Activated CD8-positive, alpha-beta memory T cell treated with anti-CD3 and anti-CD28 coated beads for 24 hours (primary cell): ENCODE measurements at regions not wholly inside any gene's neighbourhood (a gene's known extent, or its start where the extent isn't known, plus 50 kb on each side); places are given as distances from the start of the nearest gene placed in this dataset.

ENCODE experiments used
- DNase-seq: peaks from one replicate; pipeline ENCODE4 v3.0.0-alpha.2; 2020

DNA sequence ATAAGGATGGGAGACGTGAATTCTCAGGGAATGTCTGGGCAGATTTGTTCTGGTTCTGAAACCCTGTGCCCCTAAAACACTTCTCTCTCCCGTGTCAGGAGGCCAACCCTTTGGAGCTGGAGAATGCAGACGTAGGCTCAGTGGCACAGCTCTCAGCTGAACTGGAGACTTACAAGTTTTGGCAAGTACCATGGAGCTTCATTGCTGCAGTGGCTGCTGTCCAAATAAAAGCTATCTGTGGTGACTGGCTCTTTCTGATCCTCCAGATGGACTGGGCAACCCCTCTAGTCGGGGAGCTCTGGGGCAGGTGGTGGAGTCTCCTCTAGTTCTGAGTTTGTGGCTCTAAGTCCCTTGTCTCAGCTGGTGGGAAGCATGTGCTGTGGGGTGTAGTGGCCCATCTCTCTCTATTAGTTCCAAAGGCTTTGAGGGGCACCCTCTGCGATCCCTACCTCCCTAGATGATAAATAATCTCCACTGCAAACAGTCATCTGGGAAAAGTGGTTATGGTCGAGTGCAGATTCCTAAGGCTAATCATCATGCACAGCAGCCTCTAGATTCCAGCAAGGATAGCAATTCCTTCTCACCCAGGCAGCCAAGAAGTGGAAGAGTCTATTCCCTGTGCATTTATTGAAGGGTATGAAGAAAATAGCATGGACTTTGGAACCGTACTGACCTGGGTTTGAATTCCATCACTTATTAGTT lies 204.2 kb upstream of the KLF4 start:
- DNase-seq: no peak

DNA sequence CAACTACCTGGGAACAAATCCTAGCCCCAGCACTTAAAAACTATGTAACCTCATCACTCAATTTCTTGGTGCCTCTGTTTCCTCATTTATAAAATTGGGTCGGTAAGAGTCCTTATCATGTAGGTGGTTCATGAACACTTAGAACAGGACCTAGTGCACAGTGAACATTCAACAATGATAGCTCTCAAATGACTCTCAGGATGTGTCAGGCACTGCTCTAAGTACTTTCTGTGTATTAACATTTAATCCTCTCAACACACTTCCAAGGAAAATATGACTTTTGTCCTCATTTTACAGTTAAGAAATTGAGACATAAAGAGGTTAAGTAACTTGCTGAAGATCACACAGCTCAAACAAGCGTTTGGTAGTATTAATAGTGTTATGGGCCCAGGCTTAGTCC lies 202.1 kb upstream of the KLF4 start:
- no peak for DNase-seq

DNA sequence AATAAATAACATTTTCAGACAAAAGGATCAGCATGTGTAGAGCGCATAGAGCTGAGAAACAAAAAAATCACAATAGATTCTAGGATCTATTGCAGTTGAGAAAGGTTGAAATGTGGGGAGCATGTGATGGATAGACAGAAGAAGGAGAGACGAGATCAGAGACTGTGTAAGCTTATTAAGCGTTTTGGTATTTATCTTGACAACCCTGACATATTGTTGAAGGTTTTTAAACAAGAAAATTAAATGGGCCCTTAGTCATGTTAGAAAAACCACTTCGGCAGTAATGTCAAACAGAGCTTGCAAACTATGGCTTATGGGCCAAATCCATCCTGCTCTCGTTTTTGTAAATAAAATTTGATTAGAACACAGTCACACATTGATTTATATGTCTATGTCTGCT lies 200.5 kb upstream of the KLF4 start:
- no peak for DNase-seq

DNA sequence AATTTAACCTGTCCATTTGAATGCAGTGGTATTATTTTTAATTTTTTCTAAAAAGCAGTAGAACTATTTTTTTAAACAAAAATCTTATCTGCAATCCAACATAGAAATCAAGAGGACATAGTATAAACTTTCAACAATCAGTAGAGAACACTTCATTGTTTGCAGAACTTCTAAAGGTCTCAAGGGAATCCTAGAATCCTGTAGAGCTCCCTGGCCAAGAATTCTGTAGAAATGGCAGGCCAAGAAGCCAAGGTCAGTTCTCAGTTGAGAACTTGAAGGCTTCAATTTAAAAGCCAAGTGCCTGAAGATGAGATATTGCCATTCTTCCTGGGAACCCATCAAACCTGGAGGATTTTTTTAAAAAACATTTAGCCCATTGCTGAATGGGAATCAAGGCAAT lies 199.2 kb upstream of the KLF4 start:
- no peak for DNase-seq

DNA sequence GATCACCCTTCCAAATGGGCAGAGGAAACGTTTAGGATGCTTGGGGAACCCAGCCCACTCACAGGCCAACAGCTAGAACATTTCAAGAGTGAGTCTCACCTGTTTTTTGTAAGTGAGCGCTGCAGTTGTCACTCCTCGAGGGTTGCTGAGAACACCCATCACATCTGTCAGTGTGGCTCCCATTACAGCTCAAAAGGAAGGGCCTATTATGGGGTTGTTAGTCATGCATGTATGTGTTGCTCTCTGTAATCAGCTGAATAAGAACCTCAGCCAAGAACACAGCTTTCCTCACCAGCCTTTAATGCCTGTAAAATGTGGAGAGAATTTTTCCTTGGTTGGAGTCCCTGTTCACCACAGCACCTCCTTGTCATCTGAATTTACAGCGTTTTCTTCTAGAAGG lies 196.3 kb upstream of the KLF4 start:
- no peak for DNase-seq

DNA sequence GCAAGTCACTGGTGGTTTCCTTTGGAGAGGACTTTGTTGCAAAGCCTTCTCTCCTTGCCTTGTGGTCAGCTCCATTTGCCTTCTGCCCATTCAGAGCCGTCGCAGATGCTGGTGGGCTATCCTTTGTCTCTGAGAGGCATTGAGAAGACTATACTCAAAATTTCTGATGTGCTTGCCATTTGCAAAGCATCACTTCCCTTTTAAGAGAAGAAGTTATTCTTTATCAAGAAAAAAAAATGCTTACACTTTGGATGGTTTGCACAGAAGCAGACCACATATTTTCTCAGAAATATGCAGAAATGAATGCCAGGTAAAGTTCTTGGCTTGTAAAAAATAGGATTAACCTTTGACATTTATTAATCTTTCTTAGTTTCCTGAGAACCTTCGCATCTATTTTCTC lies 195.8 kb upstream of the KLF4 start:
- DNase-seq: no peak

DNA sequence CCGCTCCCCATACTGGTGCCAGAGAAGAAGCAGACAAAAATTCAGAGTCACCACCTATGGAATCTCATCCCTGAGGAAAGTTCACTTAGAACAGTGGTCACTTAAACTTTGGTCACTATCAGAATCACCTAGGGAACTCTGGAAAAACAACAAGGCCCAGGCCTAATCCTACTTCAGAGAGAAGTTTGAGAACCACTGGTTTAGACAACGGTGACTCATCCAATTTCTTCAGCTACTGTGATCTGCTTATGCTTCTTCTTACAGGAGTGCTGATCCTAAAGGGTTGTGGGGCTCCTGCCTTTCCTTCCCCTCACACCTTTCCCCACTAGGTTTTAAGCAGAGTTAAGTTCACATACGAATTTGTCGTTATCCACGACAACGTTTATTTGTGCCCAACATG lies 194.7 kb upstream of the KLF4 start:
- no peak for DNase-seq

DNA sequence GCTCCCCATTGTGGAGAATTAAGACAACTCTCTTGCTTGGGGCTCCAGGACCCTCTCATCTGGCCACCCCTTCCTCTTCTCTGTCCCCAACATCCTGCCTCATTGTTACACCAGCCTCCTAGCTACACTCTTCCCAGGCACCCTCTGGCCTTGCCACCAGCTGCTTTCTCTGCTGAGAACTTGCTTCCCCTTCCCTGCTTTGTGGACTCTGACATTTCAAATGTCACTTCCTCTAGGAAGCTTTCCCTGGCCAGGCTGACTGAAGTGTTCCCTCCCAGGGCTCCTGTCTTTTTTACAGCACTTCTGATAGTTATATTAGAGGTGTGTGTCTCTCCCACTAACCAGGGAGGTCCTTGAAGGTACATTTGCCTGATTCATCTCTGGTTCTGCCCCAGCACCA lies 194.0 kb upstream of the KLF4 start:
- no peak for DNase-seq

DNA sequence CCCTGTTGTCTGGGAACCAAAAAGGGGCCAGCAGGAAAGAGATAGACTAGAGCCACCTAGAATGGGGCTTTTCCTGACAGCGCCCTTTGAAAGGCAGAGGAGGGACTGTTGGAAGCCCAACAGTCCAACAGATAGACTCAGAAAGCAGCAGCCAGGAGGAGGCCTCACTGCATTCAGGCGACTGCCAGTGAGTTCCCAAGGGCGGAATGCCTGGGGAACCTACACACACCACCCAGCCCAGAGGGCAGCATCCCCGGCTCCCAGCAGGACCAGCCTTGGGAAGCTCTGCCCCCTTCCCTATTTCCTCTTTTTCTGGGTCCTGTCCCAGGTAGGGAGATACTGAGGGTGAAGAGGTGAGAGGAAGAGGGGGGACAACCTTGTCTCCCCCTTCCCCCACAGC lies 192.4 kb upstream of the KLF4 start:
- no peak for DNase-seq

DNA sequence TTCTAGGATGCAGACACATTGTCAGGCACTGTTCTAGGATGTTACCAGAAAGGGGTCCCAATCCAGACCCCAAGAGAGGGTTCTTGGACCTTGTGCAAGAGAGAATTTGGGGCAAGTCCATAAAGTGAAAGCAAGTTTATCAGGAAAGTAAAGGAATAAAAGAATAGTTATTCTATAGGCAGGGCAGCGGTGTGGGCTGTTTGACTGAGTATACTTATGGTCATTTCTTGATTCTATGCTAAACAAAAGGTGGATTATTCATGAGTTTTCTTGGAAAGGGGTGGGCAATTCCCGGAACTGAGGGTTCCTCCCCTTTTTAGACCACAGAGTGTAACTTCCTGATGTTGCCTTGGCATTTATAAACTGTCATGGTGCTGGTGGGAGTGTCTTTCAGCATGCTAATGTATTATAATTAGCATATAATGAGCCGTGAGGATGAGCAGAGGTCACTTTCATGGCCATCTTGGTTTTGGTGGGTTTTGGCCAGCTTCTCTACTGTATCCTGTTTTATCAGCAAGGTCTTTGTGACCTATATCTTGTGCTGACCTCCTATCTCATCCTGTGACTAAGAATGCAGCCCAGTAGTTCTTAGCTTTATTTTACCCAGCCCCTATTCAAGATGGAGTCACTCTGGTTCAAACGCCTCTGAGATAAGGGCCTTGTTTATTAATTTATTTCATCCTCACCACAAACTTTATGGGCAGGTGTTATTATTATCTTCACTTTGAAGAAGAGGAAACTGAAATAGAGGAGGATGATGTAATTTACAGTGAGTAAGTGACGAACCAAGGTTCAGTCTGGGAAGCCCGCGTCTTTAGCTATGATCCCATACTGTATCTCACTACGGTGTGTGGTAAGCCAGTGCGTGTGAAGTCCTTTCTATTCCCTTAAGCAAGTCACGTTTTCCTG lies 186.0 kb upstream of the KLF4 start:
- DNase-seq: no peak

DNA sequence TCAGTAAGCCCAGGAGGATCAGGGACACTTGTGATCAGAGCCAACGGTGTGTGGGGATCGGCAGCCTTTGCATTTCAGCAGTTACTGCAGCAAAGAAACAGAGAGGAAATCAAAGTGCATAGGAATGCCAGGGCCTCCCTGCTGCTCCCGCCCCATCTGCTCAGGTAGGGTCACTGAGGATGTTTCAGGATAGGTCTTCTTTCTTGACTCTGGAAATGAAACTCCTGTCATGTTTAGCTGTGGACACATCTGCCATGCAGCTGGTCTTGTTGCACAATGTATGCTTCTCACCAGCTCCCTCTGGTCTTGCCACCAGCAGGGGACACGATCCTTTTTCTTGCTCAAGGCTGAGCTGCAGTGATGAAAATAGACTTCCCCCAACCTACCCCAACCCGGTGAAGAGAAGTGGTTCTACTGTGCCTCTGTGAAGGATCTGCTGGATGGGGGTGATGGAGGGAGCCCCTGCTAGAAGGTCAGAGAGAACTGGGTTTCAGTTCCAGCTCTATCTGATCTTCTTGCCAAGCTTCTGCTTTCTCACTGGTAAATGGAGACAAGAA lies 185.2 kb upstream of the KLF4 start:
- no peak for DNase-seq

DNA sequence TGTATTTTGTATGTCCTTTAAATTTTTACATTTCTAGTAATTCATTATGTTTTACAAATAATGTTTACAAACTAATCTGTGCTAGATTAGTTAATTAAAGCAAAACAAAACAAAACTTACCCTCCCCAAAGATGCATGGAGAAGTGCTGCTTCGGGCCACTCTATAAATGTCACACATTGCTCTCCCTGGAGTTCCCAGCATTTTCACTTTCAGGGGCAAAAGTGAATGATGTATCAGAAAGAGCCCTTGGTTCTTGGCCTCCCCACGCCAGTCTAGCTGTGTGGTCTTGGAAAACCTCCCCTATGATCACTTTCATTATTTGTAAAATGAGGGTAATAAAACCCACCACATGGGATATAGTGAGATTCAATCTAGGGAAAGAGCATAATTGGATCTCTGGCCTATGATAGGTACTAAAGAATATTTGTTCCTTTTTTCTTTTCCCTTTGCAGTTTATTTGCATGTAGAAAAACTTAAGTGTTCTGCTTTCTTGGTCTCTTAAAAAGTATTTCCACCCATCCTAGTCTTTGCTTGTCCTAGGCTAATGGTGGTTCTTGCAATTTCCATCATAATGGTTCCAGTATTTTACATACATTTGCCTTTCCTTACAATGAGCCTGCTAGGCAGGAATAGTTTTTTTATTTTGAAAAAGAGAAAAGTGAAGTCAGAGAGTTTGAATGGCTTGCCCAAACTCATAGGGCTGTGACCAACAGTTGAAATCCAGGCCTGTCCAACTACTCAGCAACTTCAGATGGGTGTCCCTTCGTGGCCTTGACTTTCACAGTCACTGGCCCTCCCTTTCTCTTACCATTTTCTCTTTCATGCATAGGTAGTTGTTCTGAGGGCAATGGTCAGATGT lies 184.5 kb upstream of the KLF4 start:
- no peak for DNase-seq

DNA sequence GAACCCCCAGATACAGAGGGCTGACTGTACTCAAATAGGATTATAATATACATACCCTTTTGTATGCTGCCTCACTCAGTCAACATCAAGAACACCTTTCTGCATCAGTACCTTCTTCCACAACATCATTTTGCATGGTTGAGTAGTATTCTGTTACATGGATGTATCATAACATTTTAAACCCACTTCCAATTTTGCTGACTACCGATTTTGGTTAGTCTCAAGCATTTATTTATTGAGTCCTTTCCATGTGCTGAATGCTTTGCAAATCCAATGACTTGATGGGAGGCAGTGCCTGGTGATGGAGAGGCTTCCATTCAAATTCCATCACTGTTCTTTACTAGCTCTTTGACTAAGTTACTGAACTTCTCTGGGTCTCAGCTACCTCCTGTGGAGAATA lies 182.0 kb upstream of the KLF4 start:
- no peak for DNase-seq

DNA sequence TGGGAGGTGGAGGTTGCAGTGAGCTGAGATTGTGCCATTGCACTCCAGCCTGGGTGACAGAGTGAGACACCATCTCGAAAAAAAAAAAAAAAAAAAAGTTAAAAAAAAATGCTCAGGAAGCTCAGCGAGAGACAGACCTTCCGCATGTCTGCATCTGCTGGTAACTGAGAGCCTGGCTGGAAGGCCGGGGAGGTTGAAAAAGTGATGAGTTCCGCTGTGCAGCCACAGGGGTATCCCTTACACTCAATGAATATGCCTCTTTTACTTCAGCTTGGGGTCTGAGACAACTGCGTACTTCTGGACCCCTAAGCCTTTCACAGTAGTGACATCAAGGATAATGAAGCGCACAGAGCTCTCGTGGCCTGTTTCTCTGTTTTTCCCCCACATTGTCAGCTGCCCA lies 179.9 kb upstream of the KLF4 start:
- no peak for DNase-seq

DNA sequence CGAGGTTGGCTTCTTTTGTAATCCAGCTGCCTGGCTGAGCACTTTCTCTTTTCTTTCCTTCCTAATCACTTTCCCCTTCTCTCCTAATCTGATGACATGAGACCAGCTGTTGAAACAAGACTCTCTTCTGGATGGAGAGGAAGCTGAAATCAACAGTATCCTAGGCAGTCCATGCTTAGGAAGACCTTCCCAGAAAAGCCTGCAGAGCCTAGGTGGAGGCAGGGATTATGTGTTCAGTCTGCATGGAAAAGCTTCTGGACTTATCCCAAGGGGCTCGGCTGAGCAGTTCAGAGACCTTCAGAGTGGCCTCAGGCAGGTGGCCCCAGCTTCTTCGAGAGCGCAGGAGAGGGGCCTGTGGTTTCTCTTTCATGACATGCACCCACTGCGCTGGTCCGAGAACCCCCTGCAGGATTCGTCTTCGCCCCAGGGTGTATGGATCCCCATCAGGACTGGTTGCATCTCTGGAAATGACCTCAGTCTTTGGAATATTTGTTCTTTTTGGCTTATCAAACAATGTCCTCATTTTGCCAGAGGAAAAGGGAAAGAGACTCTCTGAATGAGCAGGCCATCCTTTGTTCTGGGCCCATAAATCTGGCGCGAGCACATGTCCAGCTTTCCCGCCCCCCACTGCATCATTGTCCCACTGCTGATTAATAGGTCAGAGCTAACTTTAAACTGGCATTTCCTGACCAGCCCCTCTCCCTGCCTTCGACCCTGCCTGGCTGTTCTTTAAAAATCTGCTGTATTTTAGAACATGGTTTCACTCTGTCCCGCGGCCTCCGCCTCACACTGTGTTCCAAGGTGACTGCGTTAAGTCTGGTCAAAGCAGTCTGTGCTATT lies 177.9 kb upstream of the KLF4 start:
- no peak for DNase-seq

DNA sequence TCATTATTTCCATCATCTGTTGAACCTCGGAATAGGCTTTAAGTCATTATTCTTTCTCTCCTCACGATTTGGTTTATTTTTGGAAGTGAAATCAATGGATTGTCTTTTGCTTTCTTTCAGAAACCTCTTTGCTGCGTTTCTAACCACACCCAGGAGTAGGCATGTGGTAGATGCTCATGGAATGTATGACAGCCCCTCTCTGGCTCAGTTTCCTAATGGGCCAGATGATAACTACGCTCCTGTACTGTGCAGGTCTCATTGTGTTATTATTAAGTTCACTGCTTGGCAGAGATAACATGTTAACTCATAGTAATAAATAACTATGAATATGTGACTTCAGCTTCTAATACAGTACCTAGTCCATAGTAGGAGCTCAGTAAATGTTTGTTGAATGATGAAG lies 175.5 kb upstream of the KLF4 start:
- no peak for DNase-seq

DNA sequence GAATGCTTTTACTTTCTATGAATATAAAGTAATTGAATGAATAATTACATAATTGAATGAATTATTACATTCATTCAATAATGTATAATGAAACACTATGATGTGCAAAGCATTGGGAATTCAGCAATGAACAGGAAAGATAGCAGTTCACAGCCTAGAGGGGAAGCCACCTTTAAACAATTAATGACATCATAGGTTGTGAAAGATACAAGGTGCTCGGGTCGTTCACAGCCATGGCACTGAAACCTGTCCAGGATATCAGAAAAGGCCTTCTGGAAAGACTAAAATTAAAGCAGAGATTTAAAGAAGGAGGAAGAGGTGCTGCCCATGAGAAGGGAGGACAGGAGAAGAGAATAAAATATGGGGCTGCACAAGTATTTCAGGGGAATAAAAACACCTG lies 171.4 kb upstream of the KLF4 start:
- no peak for DNase-seq

DNA sequence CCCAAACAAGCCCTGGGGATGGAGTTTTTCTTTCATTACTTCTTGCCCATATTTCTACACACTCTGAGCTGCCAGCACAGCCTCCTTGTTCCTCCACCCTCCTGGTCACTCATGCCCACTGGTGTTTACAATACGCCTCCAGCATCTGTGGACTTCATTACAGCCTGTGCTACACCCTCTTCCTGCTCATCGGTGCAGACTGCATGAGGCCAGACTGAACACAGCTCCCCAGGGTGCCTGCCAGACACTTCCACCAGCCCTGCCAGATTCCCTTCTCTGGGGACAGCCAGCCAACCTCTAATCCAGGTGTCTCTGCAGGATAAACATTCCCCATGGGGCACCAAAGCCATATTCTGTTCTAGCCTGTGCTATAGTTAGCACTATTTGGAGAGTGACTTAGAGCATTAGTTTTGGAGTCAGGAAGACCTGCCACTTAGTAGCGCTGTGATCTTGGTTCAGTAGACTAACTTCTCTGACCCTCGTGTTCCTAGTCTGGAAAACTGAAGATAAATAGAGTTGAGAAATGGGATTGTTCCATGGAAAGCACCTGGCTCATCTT lies 163.8 kb upstream of the KLF4 start:
- DNase-seq: no peak

DNA sequence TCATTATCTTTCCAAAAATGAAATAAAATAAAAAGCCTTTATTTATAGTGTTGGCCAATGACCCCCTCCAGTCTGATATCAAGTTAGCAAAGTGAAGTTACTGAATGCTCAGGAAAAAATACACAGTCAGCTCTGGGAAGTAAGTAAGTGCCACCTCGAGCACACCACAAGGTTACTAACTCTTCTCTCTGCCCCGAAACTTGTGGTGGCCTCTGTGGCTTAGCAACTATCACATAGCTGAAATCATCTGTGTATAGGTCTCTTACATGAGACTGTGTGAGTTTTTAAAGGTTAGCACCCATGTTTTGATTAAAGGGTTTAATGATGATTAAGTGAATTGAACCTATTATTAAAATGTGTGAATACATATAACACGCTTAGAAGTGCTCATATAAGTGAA lies 161.4 kb upstream of the KLF4 start:
- no peak for DNase-seq

DNA sequence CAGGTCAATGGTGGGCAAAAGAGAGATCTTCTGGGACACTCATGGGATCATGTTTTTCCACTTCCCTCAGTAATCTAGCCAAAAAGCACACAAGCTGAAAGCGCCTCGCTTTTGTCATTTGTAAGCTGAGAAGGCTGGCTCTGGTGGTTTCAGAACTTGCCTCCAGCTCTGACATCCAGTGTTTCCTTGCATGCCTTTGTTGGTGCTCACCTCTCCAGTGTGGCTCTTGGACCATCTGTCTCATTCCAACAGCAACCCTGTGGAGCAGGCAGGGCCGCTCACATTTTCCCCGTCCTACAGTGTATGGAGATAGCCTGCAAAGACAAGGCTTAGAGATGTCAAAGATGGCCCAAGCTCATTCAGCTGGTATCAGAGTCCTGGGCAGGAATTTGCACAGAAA lies 160.8 kb upstream of the KLF4 start:
- no peak for DNase-seq

DNA sequence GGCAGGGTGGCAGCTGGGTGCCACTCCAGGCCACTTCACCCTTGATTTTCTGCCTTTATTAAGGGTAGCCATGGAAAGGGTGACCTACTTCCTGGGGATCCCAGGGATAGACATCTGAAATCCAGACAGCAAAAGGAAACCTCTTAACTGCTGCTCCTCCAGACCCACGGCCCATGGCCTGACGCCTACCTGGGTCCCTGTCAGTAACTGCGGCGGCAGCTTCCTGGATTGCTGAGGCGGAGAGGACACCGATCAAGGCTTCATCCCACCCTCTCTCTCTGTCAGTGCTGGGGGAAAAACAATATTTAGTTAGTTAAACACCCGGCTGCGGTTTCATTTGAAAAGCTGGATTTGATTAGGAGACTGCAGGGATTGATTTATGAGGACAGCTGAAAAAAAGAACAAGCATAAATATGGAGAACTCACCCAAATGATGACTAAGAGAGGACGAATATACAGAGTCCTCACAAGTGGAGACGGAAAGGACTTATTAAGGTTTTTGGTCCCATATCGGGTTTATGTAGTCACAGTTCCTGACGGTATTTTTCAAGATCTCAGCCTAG lies 158.7 kb upstream of the KLF4 start:
- DNase-seq: no peak

DNA sequence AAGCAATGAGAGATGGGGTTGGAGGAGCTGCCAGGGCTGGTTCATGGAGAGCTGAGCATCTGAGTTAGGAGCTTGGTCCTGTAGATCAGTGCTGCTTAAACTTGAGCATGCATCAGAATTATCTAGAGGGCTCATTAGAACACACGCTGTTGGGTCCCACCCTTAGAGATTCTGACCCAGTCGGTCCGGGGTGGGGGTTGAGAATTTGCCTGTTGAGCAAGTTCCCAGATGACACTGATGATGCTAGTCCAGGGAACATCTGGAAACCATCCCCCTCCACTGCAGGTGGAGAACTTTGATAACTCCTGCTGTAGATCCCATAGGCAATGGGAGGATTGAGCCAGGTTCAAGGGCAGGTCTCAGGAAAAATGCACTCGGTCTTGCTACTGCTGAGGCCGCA lies 158.0 kb upstream of the KLF4 start:
- DNase-seq: no peak
